Breast epithelium (tissue), 3 donors: ENCODE measurements at regions not wholly inside any gene's neighbourhood (a gene's known extent, or its start where the extent isn't known, plus 50 kb on each side); places are given as distances from the start of the nearest gene placed in this dataset.

Experiments used
- CTCF ChIP-seq, 3 donors: fragments of 450-650 bp; IDR thresholded peaks; one replicate each; pipeline ENCODE4 v1.5.1; 2016 to 2017; ENCODE audit warnings: antibody characterized with exemption in 3 of 3, mild to moderate bottlenecking in 3 of 3, moderate library complexity in 3 of 3
- POLR2A ChIP-seq: fragments of 450-650 bp; IDR thresholded peaks from one replicate; pipeline ENCODE4 v1.6.1; 2016; ENCODE audit warnings: antibody characterized with exemption, mild to moderate bottlenecking, moderate library complexity

GRCh38 chr3:34852844-34853439 is 786.4 kb upstream of the ARPP21 start:
- TF ChIP-seq CTCF (IDR thresholded peaks at IDR 0.05) (no peak), POLR2A (no peak)
